HAP-1 (cell line): ENCODE measurements at regions not wholly inside any gene's neighbourhood (a gene's known extent, or its start where the extent isn't known, plus 50 kb on each side); places are given as distances from the start of the nearest gene placed in this dataset.

Experiments used
- DNase-seq, 2 experiments: peaks; one replicate each; pipeline ENCODE4 v3.0.0-alpha.2; 2016 to 2020; ENCODE audit warnings: low spot score in 2 of 2
- H3K27me3 ChIP-seq: fragments of 250-450 bp; sonication (Bioruptor Pico); 2 replicates; pipeline ENCODE4 v1.5.1; 2020; ENCODE audit warnings: low read depth, mild to moderate bottlenecking, moderate library complexity
- H3K36me3 ChIP-seq: fragments of 250-450 bp; sonication (Bioruptor Pico); replicated peaks from 2 replicates; pipeline ENCODE4 v1.5.1; 2020; ENCODE audit warnings: mild to moderate bottlenecking
- H3K4me1 ChIP-seq: fragments of 250-450 bp; sonication (Bioruptor Pico); 2 replicates; pipeline ENCODE4 v1.5.1; 2020; ENCODE audit warnings: mild to moderate bottlenecking
- H3K4me3 ChIP-seq: fragments of 250-450 bp; sonication (Bioruptor Pico); 2 replicates; pipeline ENCODE4 v1.5.1; 2020; ENCODE audit warnings: mild to moderate bottlenecking, moderate library complexity
- H3K9me3 ChIP-seq: fragments of 250-450 bp; sonication (Bioruptor Pico); 2 replicates; pipeline ENCODE4 v1.5.1; 2020; ENCODE audit warnings: mild to moderate bottlenecking, moderate library complexity
- in situ Hi-C: fragments of 300-500 bp; cut with MboI; formaldehyde crosslinking; loops from 3 replicates; pipeline ENCODE4 v1.14.3; 2020; ENCODE audit warnings: low sequenced_read_pairs, inconsistent platforms, mixed read lengths

DNA sequence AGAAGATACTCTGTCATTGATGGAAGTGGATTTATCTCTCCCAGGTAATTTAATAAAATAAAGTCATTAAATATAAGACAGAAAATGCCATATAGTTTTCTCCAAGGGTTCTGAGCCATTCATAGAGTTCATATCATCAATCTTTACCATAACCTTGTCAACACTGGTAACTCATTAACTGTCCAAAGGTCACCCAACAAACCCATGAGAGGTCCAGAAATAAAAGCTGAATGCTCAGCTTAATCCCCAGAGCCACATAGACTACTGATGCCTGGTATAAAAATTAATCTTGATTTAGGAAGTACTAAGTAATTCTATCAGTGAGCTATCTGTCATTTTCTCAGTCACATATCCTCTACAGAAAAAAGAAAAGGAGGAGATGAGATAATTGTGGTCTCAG, 903.0 kb upstream of the DDX18 start:
- no peaks in the 10 kb centered on the region for H3K27me3 ChIP-seq
- H3K4me3 ChIP-seq = no peak overlapping the region
- no peaks in the 10 kb centered on the region for H3K36me3 ChIP-seq
- in situ Hi-C loops = no loop called here
- no peaks in the 10 kb centered on the region for H3K9me3 ChIP-seq
- no peak for DNase-seq
- no peaks in the 10 kb centered on the region for H3K4me1 ChIP-seq

DNA sequence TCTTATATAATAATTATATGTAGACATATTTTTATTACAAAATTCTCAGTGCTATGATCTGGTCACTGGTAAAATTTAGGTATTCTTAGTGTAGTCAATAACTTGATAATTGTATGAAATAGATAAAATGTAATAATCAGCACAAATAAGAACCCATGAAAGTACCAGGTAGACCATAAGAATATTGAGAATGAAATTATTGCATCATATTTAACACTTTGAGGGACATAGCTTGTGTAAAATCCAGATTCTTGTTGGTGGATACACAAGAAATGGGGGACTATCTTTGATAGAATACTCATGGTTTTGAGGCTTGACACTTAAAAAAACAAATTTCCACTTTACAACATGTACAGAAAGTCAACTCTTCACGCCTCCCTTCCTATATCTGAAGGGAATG, 898.8 kb upstream of the DDX18 start:
- no peak for DNase-seq
- no peaks in the 10 kb centered on the region for H3K9me3 ChIP-seq
- H3K27me3 ChIP-seq = no peaks in the 10 kb centered on the region
- H3K36me3 ChIP-seq = no peaks in the 10 kb centered on the region
- in situ Hi-C loops = no loop called here
- H3K4me1 ChIP-seq = no peaks in the 10 kb centered on the region
- no peak overlapping the region for H3K4me3 ChIP-seq

DNA sequence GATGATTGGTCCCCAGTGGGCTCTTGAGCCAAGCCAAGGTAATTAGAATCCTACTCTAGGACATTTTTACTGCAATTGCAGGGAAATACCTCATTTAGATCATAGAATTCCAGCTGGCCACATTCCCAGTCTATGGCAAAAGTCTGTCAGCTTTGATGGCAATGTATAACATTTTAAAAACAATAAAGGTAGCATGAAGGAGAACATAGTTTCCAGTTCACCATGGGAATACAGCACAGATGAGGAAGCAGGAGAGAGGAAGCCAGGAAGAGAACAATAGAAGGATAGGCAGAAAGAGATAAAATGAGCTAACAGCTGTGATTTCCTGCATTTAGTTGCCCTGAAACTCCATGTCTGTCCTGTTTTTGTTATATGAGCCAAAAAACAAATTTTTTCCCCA, 897.3 kb upstream of the DDX18 start:
- Histone ChIP-seq H3K4me3 (no peak overlapping the region), H3K9me3 (no peaks in the 10 kb centered on the region), H3K36me3 (no peaks in the 10 kb centered on the region), H3K27me3 (no peaks in the 10 kb centered on the region), H3K4me1 (no peaks in the 10 kb centered on the region)
- in situ Hi-C loops = no loop called here
- no peak for DNase-seq

DNA sequence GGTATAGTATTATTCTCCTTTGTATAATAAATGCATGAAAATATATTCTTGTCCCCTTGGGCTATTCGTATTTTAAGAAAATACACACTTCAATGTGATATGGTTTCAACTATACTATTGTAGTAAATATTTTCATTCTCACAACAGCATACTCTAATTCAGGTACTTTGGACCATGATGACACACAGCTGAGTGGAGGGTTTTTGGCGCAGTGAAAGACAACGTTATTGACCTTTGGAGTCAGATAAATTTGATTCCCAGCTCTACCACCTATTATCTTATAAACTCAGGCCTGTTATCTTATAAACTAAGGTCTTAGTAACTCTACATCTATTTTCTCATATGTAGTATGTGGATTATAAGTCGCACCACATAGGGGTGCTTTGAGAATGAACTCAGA, 895.9 kb upstream of the DDX18 start:
- H3K9me3 ChIP-seq = no peaks in the 10 kb centered on the region
- no peaks in the 10 kb centered on the region for H3K4me1 ChIP-seq
- no peak for DNase-seq
- no peak overlapping the region for H3K4me3 ChIP-seq
- in situ Hi-C loops = no loop called here
- no peaks in the 10 kb centered on the region for H3K27me3 ChIP-seq
- no peaks in the 10 kb centered on the region for H3K36me3 ChIP-seq

DNA sequence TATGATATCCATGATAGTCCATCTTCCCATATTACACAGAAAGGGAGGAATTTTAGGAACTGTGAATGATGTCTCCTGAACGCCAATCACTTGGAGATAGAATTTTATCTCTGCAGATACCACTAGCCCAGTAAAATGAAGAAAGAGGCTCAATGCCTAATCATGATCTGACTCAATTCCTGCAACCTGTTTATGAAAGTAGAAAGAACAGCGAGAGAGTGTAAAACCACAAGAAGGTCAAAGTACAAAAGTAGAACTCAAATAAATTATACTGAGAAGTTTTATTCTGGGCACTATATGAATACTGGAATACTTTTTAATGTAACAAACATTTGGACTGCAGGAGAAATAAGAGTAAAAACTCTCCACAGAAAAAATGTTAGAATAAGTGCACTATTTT, 892.1 kb upstream of the DDX18 start:
- in situ Hi-C loops = no loop called here
- no peak for DNase-seq
- no peaks in the 10 kb centered on the region for H3K36me3 ChIP-seq
- H3K27me3 ChIP-seq = no peaks in the 10 kb centered on the region
- no peaks in the 10 kb centered on the region for H3K9me3 ChIP-seq
- H3K4me3 ChIP-seq = no peak overlapping the region
- H3K4me1 ChIP-seq = no peaks in the 10 kb centered on the region

DNA sequence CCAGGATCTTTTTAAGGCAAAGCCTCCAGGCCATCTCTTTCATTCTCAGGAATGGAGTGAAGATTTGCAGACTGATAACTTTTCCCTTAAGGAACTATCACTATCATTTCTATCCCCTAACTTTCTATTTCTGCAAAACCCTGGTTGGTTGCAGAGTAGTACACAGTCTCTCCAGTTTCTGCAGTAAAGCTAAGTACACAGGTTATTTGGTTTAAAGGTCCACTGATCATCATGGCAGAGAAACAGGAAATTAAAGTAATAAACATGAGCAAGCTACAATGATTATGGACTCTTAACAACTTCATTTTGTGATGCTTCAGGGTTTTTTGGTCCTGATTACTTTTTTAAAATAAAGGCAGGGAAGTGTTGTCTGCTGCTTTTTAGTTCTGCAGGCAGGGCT, 890.0 kb upstream of the DDX18 start:
- H3K27me3 ChIP-seq = no peaks in the 10 kb centered on the region
- no peak for DNase-seq
- in situ Hi-C loops = no loop called here
- H3K4me3 ChIP-seq = no peak overlapping the region
- no peaks in the 10 kb centered on the region for H3K9me3 ChIP-seq
- no peaks in the 10 kb centered on the region for H3K4me1 ChIP-seq
- H3K36me3 ChIP-seq = no peaks in the 10 kb centered on the region

DNA sequence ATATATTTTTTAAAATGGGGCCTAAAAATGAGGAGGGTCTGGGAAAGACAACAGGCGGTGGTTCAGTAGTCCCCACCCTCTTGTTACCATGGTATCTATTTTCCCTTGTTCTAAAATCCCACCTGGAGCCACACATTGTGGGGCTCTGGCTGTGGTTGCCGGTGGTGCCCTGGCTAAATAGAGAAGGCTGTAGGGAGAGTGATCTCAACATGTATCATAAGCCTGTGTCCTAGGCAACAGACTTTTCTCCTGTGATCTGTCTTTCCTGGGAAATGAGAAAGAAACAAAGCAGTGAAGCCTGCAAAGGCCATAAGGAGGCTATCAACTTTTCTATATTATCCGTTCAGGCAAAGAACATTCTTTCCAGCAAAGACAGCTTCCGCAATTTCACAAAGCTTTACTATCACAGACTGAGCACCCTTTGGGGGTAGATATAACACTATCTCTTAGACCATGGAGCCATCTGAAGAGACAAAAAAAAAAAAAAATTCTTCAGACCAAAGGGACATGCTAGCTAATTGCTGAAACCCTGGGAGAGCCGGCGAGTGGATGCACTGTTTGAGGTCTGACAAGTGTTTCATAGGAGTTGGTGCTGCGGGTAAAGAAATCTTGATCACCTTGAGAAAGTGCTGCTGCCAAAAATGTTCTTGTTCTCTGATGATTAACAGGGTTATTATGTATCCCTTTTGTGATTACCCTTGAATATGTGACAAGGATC, 879.2 kb upstream of the DDX18 start:
- no peak for DNase-seq
- in situ Hi-C loops = no loop called here

DNA sequence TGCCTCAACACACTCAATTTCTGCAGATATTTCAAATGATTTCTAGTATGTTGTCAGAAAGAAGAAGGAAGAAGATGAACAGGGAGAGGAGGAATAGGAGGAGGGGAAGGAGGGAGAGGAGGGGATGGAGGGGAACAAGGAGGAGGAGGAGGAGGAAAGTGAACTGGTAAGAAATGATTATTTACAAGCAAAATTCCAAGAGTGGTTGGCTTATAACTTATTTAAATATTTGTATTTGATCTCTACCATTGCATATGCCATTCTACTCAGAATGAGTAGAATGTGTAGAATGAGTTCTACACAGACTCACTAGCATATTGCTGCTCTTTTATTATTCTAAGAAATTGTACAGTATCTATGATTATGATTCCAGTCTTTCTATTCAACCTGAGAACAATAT, 866.2 kb upstream of the DDX18 start:
- Histone ChIP-seq H3K9me3 (no peaks in the 10 kb centered on the region), H3K4me1 (no peaks in the 10 kb centered on the region), H3K27me3 (no peaks in the 10 kb centered on the region), H3K36me3 (no peaks in the 10 kb centered on the region), H3K4me3 (no peak overlapping the region)
- DNase-seq = no peak
- in situ Hi-C loops = no loop called here

More for the DNA sequence above, 879.2 kb upstream of the DDX18 start:
- no peaks in the 10 kb centered on the region for H3K9me3 ChIP-seq
- no peak overlapping the region for H3K4me3 ChIP-seq
- H3K27me3 ChIP-seq = no peaks in the 10 kb centered on the region
- H3K4me1 ChIP-seq = no peaks in the 10 kb centered on the region
- no peaks in the 10 kb centered on the region for H3K36me3 ChIP-seq

DNA sequence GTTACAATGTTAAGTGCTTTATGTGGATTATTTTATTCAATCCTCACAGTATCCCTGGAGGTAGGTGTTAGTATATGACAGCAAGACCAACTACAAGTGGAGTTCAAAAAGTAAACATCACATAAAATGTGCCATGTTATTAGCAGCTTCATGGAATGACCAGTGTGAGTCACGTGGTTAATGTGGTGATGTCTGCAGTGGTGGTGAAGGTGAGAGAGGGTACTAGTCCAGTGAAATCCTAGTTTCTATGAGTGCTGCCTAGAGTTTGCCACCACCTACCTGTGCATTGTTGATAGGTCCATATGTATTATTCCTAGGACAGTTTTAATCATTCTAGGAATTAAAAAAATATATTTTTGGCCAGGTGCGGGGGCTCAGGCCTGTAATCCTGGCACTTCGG, 865.2 kb upstream of the DDX18 start:
- Histone ChIP-seq H3K4me3 (no peak overlapping the region), H3K27me3 (no peaks in the 10 kb centered on the region)
- in situ Hi-C loops = no loop called here

DNA sequence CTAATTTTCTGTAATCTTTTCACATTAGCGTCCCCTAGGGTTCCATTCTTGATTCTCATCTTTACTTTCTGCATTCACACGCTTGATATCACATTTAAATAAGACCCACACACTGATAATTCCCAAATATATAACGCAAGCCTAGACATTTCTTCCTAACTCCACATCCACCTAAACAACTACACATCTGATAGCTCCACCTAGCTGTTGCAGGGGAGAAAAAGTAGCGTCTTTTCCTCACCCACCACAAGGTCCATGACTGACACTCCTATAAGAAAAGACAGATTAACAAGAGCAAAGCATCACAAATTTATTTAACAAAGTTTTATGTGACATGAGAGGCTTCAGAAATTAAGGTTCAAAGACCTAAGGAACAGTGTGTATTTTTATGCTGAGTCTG, 862.2 kb upstream of the DDX18 start:
- DNase-seq = no peak
- Histone ChIP-seq H3K9me3 (no peaks in the 10 kb centered on the region), H3K27me3 (no peaks in the 10 kb centered on the region), H3K4me1 (no peaks in the 10 kb centered on the region), H3K4me3 (no peak overlapping the region), H3K36me3 (no peaks in the 10 kb centered on the region)
- in situ Hi-C loops = no loop called here

More for the DNA sequence above, 865.2 kb upstream of the DDX18 start:
- Histone ChIP-seq H3K36me3 (no peaks in the 10 kb centered on the region), H3K9me3 (no peaks in the 10 kb centered on the region), H3K4me1 (no peaks in the 10 kb centered on the region)
- no peak for DNase-seq

DNA sequence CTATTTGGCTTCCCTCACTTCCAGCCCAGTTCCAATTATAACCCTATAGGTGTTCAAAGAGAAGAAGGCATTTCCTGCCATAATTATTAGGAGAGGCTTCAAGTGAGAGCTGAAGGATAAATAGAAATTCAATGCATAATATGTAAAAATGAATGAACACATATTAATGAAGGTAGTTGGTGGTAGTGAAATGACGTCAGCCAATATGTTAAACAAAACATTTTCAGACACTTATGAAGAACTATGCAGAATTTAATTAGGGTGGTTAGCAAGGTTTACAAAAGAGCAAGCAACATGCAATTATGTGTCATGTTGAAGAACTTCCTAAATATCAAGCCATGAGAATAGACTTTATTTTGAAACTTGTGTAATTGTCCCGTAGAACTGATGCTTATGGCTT, 858.8 kb upstream of the DDX18 start:
- Histone ChIP-seq H3K4me3 (no peak overlapping the region), H3K27me3 (no peaks in the 10 kb centered on the region), H3K36me3 (no peaks in the 10 kb centered on the region), H3K9me3 (no peaks in the 10 kb centered on the region), H3K4me1 (no peaks in the 10 kb centered on the region)
- in situ Hi-C loops = no loop called here
- DNase-seq = no peak

DNA sequence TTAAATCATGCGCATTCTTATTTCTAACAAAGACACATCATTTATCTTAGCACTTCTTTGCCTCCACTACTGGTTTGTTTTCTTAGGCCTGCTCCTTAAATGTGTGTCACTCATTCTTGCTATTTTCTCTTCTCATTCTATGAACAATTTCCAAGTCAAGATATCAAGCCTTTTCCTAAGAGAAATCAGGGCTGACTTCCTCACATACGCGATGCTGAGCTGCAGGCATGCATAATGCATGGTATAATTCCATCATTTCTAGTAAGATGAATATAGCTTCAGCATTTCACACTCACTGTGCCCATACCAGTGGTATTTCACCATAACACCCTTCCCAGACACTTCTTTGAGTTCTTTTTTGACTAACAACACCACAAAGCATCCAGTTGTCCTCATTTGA, 838.9 kb upstream of the DDX18 start:
- no peak overlapping the region for H3K4me3 ChIP-seq
- no peak for DNase-seq
- H3K27me3 ChIP-seq = no peaks in the 10 kb centered on the region
- no peaks in the 10 kb centered on the region for H3K4me1 ChIP-seq
- H3K36me3 ChIP-seq = no peaks in the 10 kb centered on the region
- H3K9me3 ChIP-seq = no peaks in the 10 kb centered on the region
- in situ Hi-C loops = no loop called here

DNA sequence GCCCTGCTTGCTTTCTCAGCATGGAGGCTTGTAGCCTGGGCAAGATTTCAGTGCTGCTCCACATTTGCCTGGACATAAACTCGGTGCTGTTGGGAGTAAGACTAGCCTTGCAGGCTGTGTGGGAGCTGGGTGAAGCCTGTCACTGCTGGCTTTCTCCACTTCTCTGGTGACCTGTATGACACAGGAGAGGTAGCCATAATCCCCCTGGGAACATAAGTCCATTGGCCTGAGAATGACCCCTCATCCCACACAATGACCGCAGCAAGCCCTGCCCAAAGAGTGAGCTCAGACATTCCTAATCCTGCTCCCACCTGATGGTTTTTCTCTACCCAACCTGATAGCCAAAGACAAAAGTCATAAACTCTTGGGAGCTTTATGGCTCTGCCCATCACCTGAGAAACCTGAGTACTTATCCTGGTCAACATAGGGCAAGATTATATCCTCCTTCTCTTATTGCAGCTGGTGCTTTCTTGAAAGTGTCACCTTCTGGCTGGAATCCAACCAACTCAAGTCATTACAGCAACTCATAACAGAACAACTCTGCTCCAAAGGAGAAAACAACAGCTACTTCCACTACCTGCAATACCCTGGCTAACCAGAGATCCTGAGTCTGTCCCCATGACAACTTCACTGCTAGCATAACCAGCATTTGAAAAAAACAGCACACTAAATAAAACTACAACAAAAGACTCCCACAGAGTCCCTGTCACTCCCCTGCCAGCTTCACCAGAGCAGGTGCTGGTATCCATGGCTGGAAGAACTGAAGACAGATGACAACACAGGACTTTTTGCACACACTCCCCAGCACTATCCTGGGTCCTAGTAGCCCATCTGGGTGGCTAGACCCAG, 834.4 kb upstream of the DDX18 start:
- Histone ChIP-seq H3K27me3 (no peaks in the 10 kb centered on the region), H3K36me3 (no peaks in the 10 kb centered on the region), H3K4me3 (no peak overlapping the region), H3K4me1 (no peaks in the 10 kb centered on the region), H3K9me3 (no peaks in the 10 kb centered on the region)
- no peak for DNase-seq
- in situ Hi-C loops = no loop called here

DNA sequence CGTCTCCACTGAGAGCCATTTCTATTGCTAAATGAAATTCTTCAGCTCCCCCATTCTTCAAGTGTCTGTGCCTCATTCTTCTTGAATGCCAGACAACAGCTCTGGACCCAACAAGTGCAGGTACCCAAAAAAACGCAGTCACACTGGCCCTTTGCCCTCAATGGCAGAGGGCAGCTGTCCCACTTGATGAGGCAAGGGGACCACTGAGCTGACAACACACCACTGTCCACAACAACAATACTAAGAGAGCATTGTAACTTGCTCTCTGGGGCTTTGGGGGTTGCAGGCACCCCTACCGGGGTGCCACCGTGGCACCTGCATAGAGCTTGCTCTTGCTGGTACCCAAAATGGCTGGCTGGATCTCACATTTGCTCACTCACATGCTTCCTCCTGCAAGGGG, 827.0 kb upstream of the DDX18 start:
- in situ Hi-C loops = no loop called here
- DNase-seq = no peak
- no peaks in the 10 kb centered on the region for H3K9me3 ChIP-seq
- no peaks in the 10 kb centered on the region for H3K36me3 ChIP-seq
- no peaks in the 10 kb centered on the region for H3K4me1 ChIP-seq
- no peaks in the 10 kb centered on the region for H3K27me3 ChIP-seq
- no peak overlapping the region for H3K4me3 ChIP-seq
